Neural cell (in vitro differentiated cells): ENCODE measurements at regions not wholly inside any gene's neighbourhood (a gene's known extent, or its start where the extent isn't known, plus 50 kb on each side); places are given as distances from the start of the nearest gene placed in this dataset.

Experiments used
- H2AFZ ChIP-seq: fragments of 200-600, 300-800 bp; sonication (generic), shearing (Covaris generic); 2 replicates; pipeline ENCODE4 v1.6.0; 2014; ENCODE audit warnings: low read depth, mild to moderate bottlenecking, antibody characterized with exemption, low read length, moderate library complexity
- H3F3A ChIP-seq: fragments of 200-600 bp; shearing (Covaris generic); 2 replicates; pipeline ENCODE4 v1.6.1; 2016; ENCODE audit warnings: mild to moderate bottlenecking, moderate library complexity, mixed read lengths, antibody characterized with exemption, low read length; ENCODE audit not compliant: insufficient read depth, poor library complexity, severe bottlenecking
- H3K27ac ChIP-seq: fragments of 200-600, 300-800 bp; sonication (generic), shearing (Covaris generic); 2 replicates; pipeline ENCODE4 v1.5.1; 2014; ENCODE audit warnings: mild to moderate bottlenecking, low read length, moderate library complexity
- H3K27me3 ChIP-seq: fragments of 300-800, 200-600 bp; sonication (generic), shearing (Covaris generic); 2 replicates; pipeline ENCODE4 v1.6.0; 2014; ENCODE audit warnings: mild to moderate bottlenecking, low read depth, low read length, moderate library complexity; ENCODE audit not compliant: insufficient read depth
- H3K36me3 ChIP-seq: fragments of 300-800, 200-600 bp; sonication (generic), shearing (Covaris generic); 2 replicates; pipeline ENCODE4 v1.5.1; 2014; ENCODE audit warnings: mild to moderate bottlenecking, antibody characterized with exemption, low read length, moderate library complexity; ENCODE audit not compliant: insufficient read depth
- H3K4me2 ChIP-seq: fragments of 300-800, 200-600 bp; sonication (generic), shearing (Covaris generic); 2 replicates; pipeline ENCODE4 v1.6.0; 2014; ENCODE audit warnings: mild to moderate bottlenecking, low read length
- H3K4me3 ChIP-seq: fragments of 300-800, 200-600 bp; sonication (generic), shearing (Covaris generic); 2 replicates; pipeline ENCODE4 v1.5.1; 2014; ENCODE audit warnings: mild to moderate bottlenecking, low read length, moderate library complexity
- H3K79me2 ChIP-seq: fragments of 200-600 bp; shearing (Covaris generic); replicated peaks from 2 replicates; pipeline ENCODE4 v1.6.0; 2014; ENCODE audit warnings: mild to moderate bottlenecking, low read length, moderate library complexity; ENCODE audit not compliant: insufficient read depth
- H3K9ac ChIP-seq: fragments of 300-800, 200-600 bp; sonication (generic), shearing (Covaris generic); 2 replicates; pipeline ENCODE4 v1.6.1; 2016; ENCODE audit warnings: mild to moderate bottlenecking, low read length, mixed read lengths
- H3K9me2 ChIP-seq: fragments of 200-600 bp; shearing (Covaris generic); 2 replicates; pipeline ENCODE4 v1.6.1; 2016; ENCODE audit warnings: mild to moderate bottlenecking, low read length, mixed read lengths; ENCODE audit not compliant: insufficient read depth
- H3K9me3 ChIP-seq: fragments of 200-600, 300-800 bp; sonication (generic), shearing (Covaris generic); 2 replicates; pipeline ENCODE4 v1.6.1; 2016; ENCODE audit warnings: mild to moderate bottlenecking, mixed run types, low read length, moderate library complexity, mixed read lengths
- H4K20me1 ChIP-seq: fragments of 200-600 bp; shearing (Covaris generic); 2 replicates; pipeline ENCODE4 v1.6.1; 2016; ENCODE audit warnings: mild to moderate bottlenecking, mixed run types; ENCODE audit not compliant: insufficient read depth
- EP300 ChIP-seq: fragments of 450-650 bp; conservative IDR thresholded peaks from 2 replicates; pipeline ENCODE4 v1.6.1; 2014; ENCODE audit warnings: antibody characterized with exemption, mild to moderate bottlenecking, moderate library complexity; ENCODE audit not compliant: poor library complexity, severe bottlenecking
- EZH2 ChIP-seq: fragments of 200-600, 300-800 bp; shearing (Covaris generic), sonication (generic); IDR thresholded peaks from 2 replicates; pipeline ENCODE4 v1.6.1; 2014; ENCODE audit warnings: antibody characterized with exemption, low read length, borderline replicate concordance, mild to moderate bottlenecking; ENCODE audit not compliant: insufficient read depth, poor library complexity, severe bottlenecking
- MXI1 ChIP-seq: fragments of 450-650 bp; conservative IDR thresholded peaks from 2 replicates; pipeline ENCODE4 v1.6.1; 2014; ENCODE audit warnings: antibody characterized with exemption, mild to moderate bottlenecking; ENCODE audit not compliant: poor library complexity, severe bottlenecking
- POLR2AphosphoS5 ChIP-seq: IDR thresholded peaks from 2 replicates; pipeline ENCODE4 v1.6.1; 2012
- RAD21 ChIP-seq: fragments of 450-650 bp; conservative IDR thresholded peaks from 2 replicates; pipeline ENCODE4 v1.6.1; 2014; ENCODE audit warnings: antibody characterized with exemption, mild to moderate bottlenecking, moderate library complexity
- SMC3 ChIP-seq: fragments of 450-650 bp; conservative IDR thresholded peaks from 2 replicates; pipeline ENCODE4 v1.6.1; 2014; ENCODE audit warnings: antibody characterized with exemption, mild to moderate bottlenecking, moderate library complexity; ENCODE audit not compliant: poor library complexity
- TAF1 ChIP-seq: IDR thresholded peaks from 2 replicates; pipeline ENCODE4 v1.6.1; 2012; ENCODE audit warnings: low read depth
- TF ChIP-seq, protein P1 (sequence below): IDR thresholded peaks from 2 replicates; pipeline ENCODE4 v1.6.1; 2012; ENCODE audit warnings: borderline replicate concordance
- TF ChIP-seq, protein P2 (sequence below): fragments of 450-650 bp; IDR thresholded peaks from 2 replicates; pipeline ENCODE4 v1.5.1; 2014; ENCODE audit warnings: antibody characterized with exemption, mild to moderate bottlenecking, moderate library complexity; ENCODE audit not compliant: poor library complexity, severe bottlenecking

DNA sequence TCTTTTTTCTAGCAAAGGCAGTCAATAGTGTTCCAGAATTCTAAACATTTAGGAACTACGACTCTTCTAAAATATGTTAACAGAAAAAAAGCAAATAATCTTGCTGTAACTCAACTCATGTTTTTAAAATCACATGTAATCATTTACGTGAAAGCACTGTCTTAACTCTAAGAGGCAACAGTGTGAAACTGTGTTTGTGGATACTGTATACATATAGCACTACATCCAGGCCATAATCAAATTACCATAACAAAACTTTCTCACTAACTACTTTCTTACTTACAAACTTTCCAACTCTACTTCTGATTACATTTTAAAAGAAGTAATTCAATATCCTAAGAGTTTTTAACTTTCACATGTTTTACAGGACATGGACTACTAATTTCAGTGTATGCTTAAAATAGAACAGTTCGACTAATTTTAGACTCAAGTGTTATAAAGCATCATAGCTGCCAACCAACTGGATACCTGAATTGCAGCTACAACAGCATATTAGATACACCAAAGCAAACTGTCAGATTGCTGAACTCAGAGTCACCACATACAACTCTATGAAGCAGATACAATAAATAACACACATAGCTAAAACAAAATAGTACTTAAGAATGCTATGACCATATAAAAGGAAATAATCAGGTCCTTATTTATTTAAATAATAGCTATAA, 121.6 kb upstream of the BEND6 start:
- Histone ChIP-seq H4K20me1 (no peaks in the 10 kb centered on the region), H2AFZ (no peak overlapping the region), H3K79me2 (peaks cover 59% of the 10 kb centered on the region), H3K27ac (no peak overlapping the region), H3K9ac (no peak overlapping the region), H3F3A (no peaks in the 10 kb centered on the region), H3K9me3 (no peaks in the 10 kb centered on the region), H3K4me2 (no peak overlapping the region), H3K9me2 (no peaks in the 10 kb centered on the region), H3K4me3 (no peak overlapping the region), H3K36me3 (no peaks in the 10 kb centered on the region), H3K27me3 (no peaks in the 10 kb centered on the region)
- TF ChIP-seq EZH2 (no peak), SMC3 (no peak), TAF1 (no peak), POLR2AphosphoS5 (no peak), EP300 (no peak), MXI1 (no peak), RAD21 (no peak)
- TF ChIP-seq, protein P1, sequence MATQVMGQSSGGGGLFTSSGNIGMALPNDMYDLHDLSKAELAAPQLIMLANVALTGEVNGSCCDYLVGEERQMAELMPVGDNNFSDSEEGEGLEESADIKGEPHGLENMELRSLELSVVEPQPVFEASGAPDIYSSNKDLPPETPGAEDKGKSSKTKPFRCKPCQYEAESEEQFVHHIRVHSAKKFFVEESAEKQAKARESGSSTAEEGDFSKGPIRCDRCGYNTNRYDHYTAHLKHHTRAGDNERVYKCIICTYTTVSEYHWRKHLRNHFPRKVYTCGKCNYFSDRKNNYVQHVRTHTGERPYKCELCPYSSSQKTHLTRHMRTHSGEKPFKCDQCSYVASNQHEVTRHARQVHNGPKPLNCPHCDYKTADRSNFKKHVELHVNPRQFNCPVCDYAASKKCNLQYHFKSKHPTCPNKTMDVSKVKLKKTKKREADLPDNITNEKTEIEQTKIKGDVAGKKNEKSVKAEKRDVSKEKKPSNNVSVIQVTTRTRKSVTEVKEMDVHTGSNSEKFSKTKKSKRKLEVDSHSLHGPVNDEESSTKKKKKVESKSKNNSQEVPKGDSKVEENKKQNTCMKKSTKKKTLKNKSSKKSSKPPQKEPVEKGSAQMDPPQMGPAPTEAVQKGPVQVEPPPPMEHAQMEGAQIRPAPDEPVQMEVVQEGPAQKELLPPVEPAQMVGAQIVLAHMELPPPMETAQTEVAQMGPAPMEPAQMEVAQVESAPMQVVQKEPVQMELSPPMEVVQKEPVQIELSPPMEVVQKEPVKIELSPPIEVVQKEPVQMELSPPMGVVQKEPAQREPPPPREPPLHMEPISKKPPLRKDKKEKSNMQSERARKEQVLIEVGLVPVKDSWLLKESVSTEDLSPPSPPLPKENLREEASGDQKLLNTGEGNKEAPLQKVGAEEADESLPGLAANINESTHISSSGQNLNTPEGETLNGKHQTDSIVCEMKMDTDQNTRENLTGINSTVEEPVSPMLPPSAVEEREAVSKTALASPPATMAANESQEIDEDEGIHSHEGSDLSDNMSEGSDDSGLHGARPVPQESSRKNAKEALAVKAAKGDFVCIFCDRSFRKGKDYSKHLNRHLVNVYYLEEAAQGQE = no peak
- TF ChIP-seq, protein P2, sequence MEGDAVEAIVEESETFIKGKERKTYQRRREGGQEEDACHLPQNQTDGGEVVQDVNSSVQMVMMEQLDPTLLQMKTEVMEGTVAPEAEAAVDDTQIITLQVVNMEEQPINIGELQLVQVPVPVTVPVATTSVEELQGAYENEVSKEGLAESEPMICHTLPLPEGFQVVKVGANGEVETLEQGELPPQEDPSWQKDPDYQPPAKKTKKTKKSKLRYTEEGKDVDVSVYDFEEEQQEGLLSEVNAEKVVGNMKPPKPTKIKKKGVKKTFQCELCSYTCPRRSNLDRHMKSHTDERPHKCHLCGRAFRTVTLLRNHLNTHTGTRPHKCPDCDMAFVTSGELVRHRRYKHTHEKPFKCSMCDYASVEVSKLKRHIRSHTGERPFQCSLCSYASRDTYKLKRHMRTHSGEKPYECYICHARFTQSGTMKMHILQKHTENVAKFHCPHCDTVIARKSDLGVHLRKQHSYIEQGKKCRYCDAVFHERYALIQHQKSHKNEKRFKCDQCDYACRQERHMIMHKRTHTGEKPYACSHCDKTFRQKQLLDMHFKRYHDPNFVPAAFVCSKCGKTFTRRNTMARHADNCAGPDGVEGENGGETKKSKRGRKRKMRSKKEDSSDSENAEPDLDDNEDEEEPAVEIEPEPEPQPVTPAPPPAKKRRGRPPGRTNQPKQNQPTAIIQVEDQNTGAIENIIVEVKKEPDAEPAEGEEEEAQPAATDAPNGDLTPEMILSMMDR = no peak

DNA sequence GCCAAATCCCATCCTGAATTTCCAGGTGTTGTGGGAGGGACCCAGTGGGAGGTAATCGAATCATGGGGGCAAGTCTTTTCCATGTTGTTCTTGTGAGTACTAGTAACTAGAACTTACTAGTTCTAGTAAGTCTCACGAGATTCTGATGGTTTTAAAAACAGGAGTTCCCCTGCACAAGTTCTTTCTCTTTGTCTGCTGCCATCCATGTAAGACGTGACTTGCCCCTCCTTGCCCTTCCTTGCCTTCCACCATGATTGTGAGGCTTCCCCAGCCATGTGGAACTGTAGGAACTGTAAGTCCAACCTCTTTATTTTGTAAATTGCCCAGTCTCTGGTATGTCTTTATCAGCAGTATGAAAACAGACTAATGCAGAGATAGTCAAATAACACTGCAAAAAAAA, 122.7 kb upstream of the BEND6 start:
- no peaks in the 10 kb centered on the region for H4K20me1 ChIP-seq
- TF ChIP-seq RAD21 (no peak), EP300 (no peak), POLR2AphosphoS5 (no peak), SMC3 (no peak), EZH2 (no peak), TAF1 (no peak), MXI1 (no peak)
- TF ChIP-seq, protein P2 = no peak
- TF ChIP-seq, protein P1 = no peak
- no peaks in the 10 kb centered on the region for H3K9me2 ChIP-seq
- H3K4me2 ChIP-seq = no peak overlapping the region
- H3K36me3 ChIP-seq = no peaks in the 10 kb centered on the region
- no peak overlapping the region for H3K9ac ChIP-seq
- no peaks in the 10 kb centered on the region for H3K9me3 ChIP-seq
- no peak overlapping the region for H2AFZ ChIP-seq
- no peaks in the 10 kb centered on the region for H3F3A ChIP-seq
- H3K27me3 ChIP-seq = no peaks in the 10 kb centered on the region
- H3K4me3 ChIP-seq = no peak overlapping the region
- no peak overlapping the region for H3K27ac ChIP-seq
- peaks cover 59% of the 10 kb centered on the region for H3K79me2 ChIP-seq
